GM21360 (cell line): ENCODE measurements at regions not wholly inside any gene's neighbourhood (a gene's known extent, or its start where the extent isn't known, plus 50 kb on each side); places are given as distances from the start of the nearest gene placed in this dataset.

Experiments
- ATAC-seq: cut with Tn5 transposase; IDR thresholded peaks from one replicate; pipeline ENCODE4 v1.9.1; 2021; ENCODE audit warnings: mild to moderate bottlenecking, moderate library complexity; ENCODE audit not compliant: unreplicated experiment

GRCh38 chr1:61627365-61627764, 97.6 kb downstream of the TM2D1 start:
- no peak for ATAC-seq

GRCh38 chr1:61626816-61627215, 98.1 kb downstream of the TM2D1 start:
- ATAC-seq = no peak

GRCh38 chr1:61623852-61624251, 101.1 kb downstream of the TM2D1 start:
- no peak for ATAC-seq

- ATAC-seq = no peak
Measured at GRCh38 chr1:61620536-61620935, 104.4 kb downstream of the TM2D1 start.

- ATAC-seq = no peak
Measured at GRCh38 chr1:61618755-61619154, 106.2 kb downstream of the TM2D1 start.

- ATAC-seq = no peak
Measured at GRCh38 chr1:61618193-61618592, 106.7 kb downstream of the TM2D1 start.

- ATAC-seq = no peak
Measured at GRCh38 chr1:61616830-61617229, 108.1 kb downstream of the TM2D1 start.

GRCh38 chr1:61612602-61613001, 112.3 kb downstream of the TM2D1 start:
- no peak for ATAC-seq

GRCh38 chr1:61609040-61609439, 115.9 kb downstream of the TM2D1 start:
- ATAC-seq = no peak

GRCh38 chr1:61607448-61607847, 117.5 kb downstream of the TM2D1 start:
- no peak for ATAC-seq

GRCh38 chr1:61606448-61607312, 118.3 kb downstream of the TM2D1 start:
- no peak for ATAC-seq

- ATAC-seq = no peak
Measured at GRCh38 chr1:61605607-61606321, 119.2 kb downstream of the TM2D1 start.

GRCh38 chr1:61604684-61605083, 120.3 kb downstream of the TM2D1 start:
- no peak for ATAC-seq

GRCh38 chr1:61604261-61604660, 120.7 kb downstream of the TM2D1 start:
- ATAC-seq = no peak

GRCh38 chr1:61602663-61603062, 122.3 kb downstream of the TM2D1 start:
- ATAC-seq = no peak

- no peak for ATAC-seq
Measured at GRCh38 chr1:61597601-61598000, 127.3 kb downstream of the TM2D1 start.

GRCh38 chr1:61593331-61593730, 131.6 kb downstream of the TM2D1 start:
- no peak for ATAC-seq

- no peak for ATAC-seq
Measured at GRCh38 chr1:61591351-61591750, 133.6 kb downstream of the TM2D1 start.

- ATAC-seq = peak; percentile 94
Measured at GRCh38 chr1:61588736-61589672, 135.9 kb downstream of the TM2D1 start.

- no peak for ATAC-seq
Measured at GRCh38 chr1:61585714-61586113, 139.2 kb downstream of the TM2D1 start.

GRCh38 chr1:61583703-61584102, 141.2 kb downstream of the TM2D1 start:
- no peak for ATAC-seq
